ENCODE measurements at regions not wholly inside any gene's neighbourhood (a gene's known extent, or its start where the extent isn't known, plus 50 kb on each side); places are given as distances from the start of the nearest gene placed in this dataset.

DNA sequence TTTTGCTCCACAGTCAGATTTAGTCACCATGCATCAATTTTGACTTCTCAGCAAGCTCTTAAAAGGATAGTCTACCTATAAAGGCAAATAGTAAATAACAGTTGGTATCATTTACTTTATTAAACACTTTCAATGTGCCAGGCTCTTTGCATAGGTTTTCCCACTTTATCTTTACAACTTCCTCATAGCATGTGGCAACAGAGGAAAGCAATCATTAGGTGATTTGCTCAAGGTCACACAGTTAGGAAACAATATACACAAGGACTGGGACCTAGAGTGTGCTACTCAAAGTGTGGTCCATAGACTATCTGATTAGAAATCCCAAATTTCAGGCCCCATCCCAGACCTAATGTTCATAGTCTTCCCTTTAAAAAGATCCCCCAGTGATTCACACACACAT lies 212.3 kb downstream of the MTERF1 start:
- Histone ChIP-seq H3K9me3 (replicated peaks) (peaks cover 4% of the 10 kb centered on the region), H3K4me1 (no peaks in the 10 kb centered on the region), H3K27me3 (ENCODE audit: low read depth) (no peaks in the 10 kb centered on the region), H3K27ac (replicated peaks) (no peak overlapping the region), H3K36me3 (no peaks in the 10 kb centered on the region), H3K4me3 (no peak overlapping the region)
- no peak for DNase-seq
- TF ChIP-seq, protein P1, sequence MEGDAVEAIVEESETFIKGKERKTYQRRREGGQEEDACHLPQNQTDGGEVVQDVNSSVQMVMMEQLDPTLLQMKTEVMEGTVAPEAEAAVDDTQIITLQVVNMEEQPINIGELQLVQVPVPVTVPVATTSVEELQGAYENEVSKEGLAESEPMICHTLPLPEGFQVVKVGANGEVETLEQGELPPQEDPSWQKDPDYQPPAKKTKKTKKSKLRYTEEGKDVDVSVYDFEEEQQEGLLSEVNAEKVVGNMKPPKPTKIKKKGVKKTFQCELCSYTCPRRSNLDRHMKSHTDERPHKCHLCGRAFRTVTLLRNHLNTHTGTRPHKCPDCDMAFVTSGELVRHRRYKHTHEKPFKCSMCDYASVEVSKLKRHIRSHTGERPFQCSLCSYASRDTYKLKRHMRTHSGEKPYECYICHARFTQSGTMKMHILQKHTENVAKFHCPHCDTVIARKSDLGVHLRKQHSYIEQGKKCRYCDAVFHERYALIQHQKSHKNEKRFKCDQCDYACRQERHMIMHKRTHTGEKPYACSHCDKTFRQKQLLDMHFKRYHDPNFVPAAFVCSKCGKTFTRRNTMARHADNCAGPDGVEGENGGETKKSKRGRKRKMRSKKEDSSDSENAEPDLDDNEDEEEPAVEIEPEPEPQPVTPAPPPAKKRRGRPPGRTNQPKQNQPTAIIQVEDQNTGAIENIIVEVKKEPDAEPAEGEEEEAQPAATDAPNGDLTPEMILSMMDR (IDR thresholded peaks at IDR 0.05; ENCODE audit: borderline replicate concordance): no peak
- intact Hi-C loops (cut with micrococcal nuclease): no loop called here

DNA sequence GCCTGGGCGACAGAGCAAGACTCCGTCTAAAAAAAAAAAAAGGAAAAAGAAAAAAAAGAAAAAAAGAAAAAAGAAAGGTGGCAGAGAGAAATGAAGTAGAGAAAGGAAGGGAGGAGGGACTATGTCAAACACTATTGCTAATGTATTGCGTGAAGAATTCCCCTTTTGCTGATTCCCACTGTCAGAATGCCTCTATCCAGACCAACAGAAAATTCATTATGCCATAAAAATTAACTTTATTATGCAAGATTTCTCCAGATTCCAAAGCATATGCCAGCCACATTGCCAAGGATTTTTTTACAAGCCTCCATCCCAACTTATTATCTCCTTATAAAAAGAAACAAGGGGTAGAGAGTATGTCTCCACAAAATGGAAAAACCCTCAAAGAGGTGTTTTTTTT lies 209.3 kb downstream of the MTERF1 start:
- Histone ChIP-seq H3K36me3 (no peaks in the 10 kb centered on the region), H3K27me3 (ENCODE audit: low read depth) (no peaks in the 10 kb centered on the region), H3K4me1 (no peaks in the 10 kb centered on the region), H3K27ac (replicated peaks) (no peak overlapping the region), H3K9me3 (replicated peaks) (peaks cover 4% of the 10 kb centered on the region), H3K4me3 (no peak overlapping the region)
- DNase-seq: no peak
- TF ChIP-seq, protein P1 (IDR thresholded peaks at IDR 0.05; ENCODE audit: borderline replicate concordance): no peak
- intact Hi-C loops (cut with micrococcal nuclease): no loop called here

DNA sequence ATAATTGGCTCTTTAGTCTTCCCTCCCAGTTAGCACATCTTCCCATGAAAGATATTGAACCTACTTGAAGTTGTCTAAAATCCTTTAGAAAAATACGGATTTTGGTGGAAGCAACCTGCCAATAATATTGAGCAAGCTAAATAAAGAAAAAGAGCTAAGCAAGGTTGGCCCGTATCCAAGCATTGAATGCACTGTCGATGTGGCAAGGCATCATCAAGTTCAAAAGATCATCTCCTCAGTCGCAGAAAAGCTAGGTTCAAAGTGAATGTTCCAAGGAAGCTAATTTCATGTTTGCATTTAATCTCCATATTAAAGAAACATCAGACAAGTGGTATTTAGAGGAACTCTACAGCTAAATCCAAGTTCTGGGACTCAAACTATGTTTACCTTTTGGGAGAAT lies 206.0 kb downstream of the MTERF1 start:
- H3K36me3 ChIP-seq: no peaks in the 10 kb centered on the region
- H3K9me3 ChIP-seq (replicated peaks): peaks cover 11% of the 10 kb centered on the region
- no peaks in the 10 kb centered on the region for H3K27me3 ChIP-seq (ENCODE audit: low read depth)
- H3K4me3 ChIP-seq: no peak overlapping the region
- no peaks in the 10 kb centered on the region for H3K4me1 ChIP-seq
- no peak overlapping the region for H3K27ac ChIP-seq (replicated peaks)
- TF ChIP-seq, protein P1 (IDR thresholded peaks at IDR 0.05; ENCODE audit: borderline replicate concordance): no peak
- intact Hi-C loops (cut with micrococcal nuclease): no loop called here
- DNase-seq: no peak

DNA sequence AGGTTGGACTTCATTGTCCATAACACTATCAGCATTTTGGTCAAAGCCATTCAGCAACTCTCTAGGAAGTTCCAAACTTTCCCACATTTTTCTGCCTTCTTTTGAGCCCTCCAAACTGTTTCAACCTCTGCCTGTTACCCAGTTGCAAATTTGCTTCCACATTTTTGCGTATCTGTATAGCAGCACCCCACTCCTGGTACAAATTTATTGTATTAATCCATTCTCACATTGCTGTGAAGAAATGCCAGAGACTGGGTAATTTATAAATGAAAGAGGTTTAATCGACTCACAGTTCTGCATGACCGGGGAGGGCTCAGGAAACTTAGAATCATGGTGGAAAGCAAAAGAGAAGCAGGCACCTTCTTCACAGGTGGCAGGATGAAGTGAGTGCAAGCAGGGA lies 198.8 kb downstream of the MTERF1 start:
- no peak for DNase-seq
- Histone ChIP-seq H3K4me3 (no peak overlapping the region), H3K27me3 (ENCODE audit: low read depth) (no peaks in the 10 kb centered on the region), H3K9me3 (replicated peaks) (peaks cover 42% of the 10 kb centered on the region), H3K4me1 (peaks cover 20% of the 10 kb centered on the region), H3K36me3 (peaks cover 15% of the 10 kb centered on the region), H3K27ac (replicated peaks) (no peak overlapping the region)
- intact Hi-C loops (cut with micrococcal nuclease): no loop called here
- TF ChIP-seq, protein P1 (IDR thresholded peaks at IDR 0.05; ENCODE audit: borderline replicate concordance): no peak

DNA sequence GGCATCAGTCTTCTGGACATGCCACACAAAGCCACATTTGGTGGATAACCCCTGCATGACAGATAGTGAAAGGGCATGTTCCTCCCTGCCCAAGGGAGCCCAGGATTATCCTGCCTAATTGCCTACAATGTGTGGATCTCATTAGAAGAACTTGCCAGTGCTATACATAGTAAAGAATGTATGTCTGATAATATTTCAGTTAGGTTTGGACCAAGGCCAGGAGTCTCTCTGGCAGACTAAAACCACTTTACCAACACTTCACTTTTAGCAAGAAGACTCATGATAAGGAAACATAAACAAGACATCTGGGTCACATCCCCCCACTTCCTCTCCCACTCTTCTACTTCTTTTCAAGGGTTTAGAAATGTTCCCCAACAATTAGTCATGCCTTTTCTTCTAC lies 196.7 kb downstream of the MTERF1 start:
- no peak for DNase-seq
- no peaks in the 10 kb centered on the region for H3K27me3 ChIP-seq (ENCODE audit: low read depth)
- peaks cover 40% of the 10 kb centered on the region for H3K9me3 ChIP-seq (replicated peaks)
- TF ChIP-seq, protein P1 (IDR thresholded peaks at IDR 0.05; ENCODE audit: borderline replicate concordance): no peak
- H3K27ac ChIP-seq (replicated peaks): no peak overlapping the region
- intact Hi-C loops (cut with micrococcal nuclease): no loop called here
- H3K36me3 ChIP-seq: peaks cover 15% of the 10 kb centered on the region
- no peak overlapping the region for H3K4me3 ChIP-seq
- peaks cover 20% of the 10 kb centered on the region for H3K4me1 ChIP-seq

DNA sequence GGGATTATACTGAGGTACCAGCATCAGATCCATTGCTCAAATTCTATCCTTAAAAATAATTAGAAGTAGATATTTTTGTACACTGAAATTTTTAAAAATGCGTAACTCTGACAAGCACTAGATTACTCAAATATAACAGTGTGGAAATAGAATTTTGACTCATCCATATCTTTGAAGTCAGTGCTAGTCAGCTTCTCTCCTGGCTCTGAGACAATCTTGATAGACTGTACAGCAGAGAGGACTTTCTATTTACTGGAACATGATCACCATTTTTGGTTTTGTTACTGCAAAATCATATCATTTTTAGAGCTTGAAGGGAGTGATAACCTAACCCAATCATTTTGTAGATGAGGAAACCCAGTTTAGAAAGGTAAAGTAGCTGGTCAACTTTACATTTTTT lies 195.0 kb downstream of the MTERF1 start:
- intact Hi-C loops (cut with micrococcal nuclease): no loop called here

More for the DNA sequence above, 195.0 kb downstream of the MTERF1 start:
- peaks cover 20% of the 10 kb centered on the region for H3K4me1 ChIP-seq
- no peak for DNase-seq
- TF ChIP-seq, protein P1 (IDR thresholded peaks at IDR 0.05; ENCODE audit: borderline replicate concordance): no peak
- no peaks in the 10 kb centered on the region for H3K27me3 ChIP-seq (ENCODE audit: low read depth)
- H3K36me3 ChIP-seq: peaks cover 14% of the 10 kb centered on the region
- no peak overlapping the region for H3K4me3 ChIP-seq
- H3K27ac ChIP-seq (replicated peaks): no peak overlapping the region
- H3K9me3 ChIP-seq (replicated peaks): peaks cover 24% of the 10 kb centered on the region
